GM19023 (cell line): ENCODE measurements at regions not wholly inside any gene's neighbourhood (a gene's known extent, or its start where the extent isn't known, plus 50 kb on each side); places are given as distances from the start of the nearest gene placed in this dataset.
A peak's percentile ranks its signal among the peaks of the same experiment; 100 is the strongest.
"Not testable (repeated sequence)": the region's sequence is repeated elsewhere in the genome, so short reads cannot be mapped to it uniquely, and the experiment has no call there.

Experiments
- ATAC-seq: cut with Tn5 transposase; IDR thresholded peaks from one replicate; pipeline ENCODE4 v1.9.1; 2021; ENCODE audit warnings: mild to moderate bottlenecking, moderate library complexity; ENCODE audit not compliant: unreplicated experiment

GRCh38 chr11:130979386-130979972 lies 63.2 kb upstream of the SNX19 start:
- ATAC-seq = no peak

GRCh38 chr11:130980071-130980862 lies 64.0 kb upstream of the SNX19 start:
- no peak for ATAC-seq

GRCh38 chr11:130984241-130984640 lies 68.0 kb upstream of the SNX19 start:
- not testable (repeated sequence) for ATAC-seq

GRCh38 chr11:130992788-130993187 lies 76.5 kb upstream of the SNX19 start:
- no peak for ATAC-seq

- ATAC-seq = no peak
Measured at GRCh38 chr11:130994043-130994442, 77.8 kb upstream of the SNX19 start.

GRCh38 chr11:130995266-130995665 lies 79.0 kb upstream of the SNX19 start:
- ATAC-seq = no peak

GRCh38 chr11:130997278-130997677 lies 81.0 kb upstream of the SNX19 start:
- no peak for ATAC-seq

- ATAC-seq = no peak
Measured at GRCh38 chr11:130999086-130999485, 82.8 kb upstream of the SNX19 start.

- no peak for ATAC-seq
Measured at GRCh38 chr11:130999992-131000770, 83.9 kb upstream of the SNX19 start.

GRCh38 chr11:131002145-131002544 lies 85.9 kb upstream of the SNX19 start:
- ATAC-seq = no peak

- ATAC-seq = no peak
Measured at GRCh38 chr11:131005829-131006228, 89.5 kb upstream of the SNX19 start.

GRCh38 chr11:131025020-131025419 lies 108.7 kb upstream of the SNX19 start:
- no peak for ATAC-seq

- ATAC-seq = peak; percentile 84
Measured at GRCh38 chr11:131025421-131026125, 109.3 kb upstream of the SNX19 start.

GRCh38 chr11:131027491-131027890 lies 111.2 kb upstream of the SNX19 start:
- no peak for ATAC-seq

GRCh38 chr11:131033151-131033651 lies 116.9 kb upstream of the SNX19 start:
- no peak for ATAC-seq

- ATAC-seq = no peak
Measured at GRCh38 chr11:131036514-131036913, 120.2 kb upstream of the SNX19 start.

GRCh38 chr11:131037873-131038272 lies 121.6 kb upstream of the SNX19 start:
- no peak for ATAC-seq

GRCh38 chr11:131038597-131038996 lies 122.3 kb upstream of the SNX19 start:
- ATAC-seq = no peak

- no peak for ATAC-seq
Measured at GRCh38 chr11:131041331-131042040, 125.2 kb upstream of the SNX19 start.

GRCh38 chr11:131042041-131042390 lies 125.7 kb upstream of the SNX19 start:
- ATAC-seq = no peak
